Glutamatergic neuron (in vitro differentiated cells): ENCODE measurements at regions not wholly inside any gene's neighbourhood (a gene's known extent, or its start where the extent isn't known, plus 50 kb on each side); places are given as distances from the start of the nearest gene placed in this dataset.

ENCODE experiments used
- DNase-seq: peaks from one replicate; pipeline ENCODE4 v3.0.0; 2022
- H3K27ac Mint-ChIP-seq: one replicate; pipeline ENCODE4 v1.8.0; 2020; ENCODE audit warnings: mild to moderate bottlenecking, mixed read lengths, inconsistent platforms; ENCODE audit not compliant: unreplicated experiment
- H3K27me3 Mint-ChIP-seq: one replicate; pipeline ENCODE4 v1.8.0; 2020; ENCODE audit warnings: mild to moderate bottlenecking, moderate library complexity, mixed read lengths, inconsistent platforms; ENCODE audit not compliant: unreplicated experiment
- H3K36me3 Mint-ChIP-seq: one replicate; pipeline ENCODE4 v1.8.0; 2020; ENCODE audit warnings: mild to moderate bottlenecking, mixed read lengths, inconsistent platforms; ENCODE audit not compliant: unreplicated experiment
- H3K4me1 Mint-ChIP-seq: one replicate; pipeline ENCODE4 v1.8.0; 2020; ENCODE audit warnings: mild to moderate bottlenecking, low read depth, mixed read lengths, inconsistent platforms; ENCODE audit not compliant: unreplicated experiment
- H3K4me3 Mint-ChIP-seq: one replicate; pipeline ENCODE4 v1.8.0; 2020; ENCODE audit warnings: mild to moderate bottlenecking, mixed read lengths, inconsistent platforms; ENCODE audit not compliant: unreplicated experiment
- H3K9me3 Mint-ChIP-seq: one replicate; pipeline ENCODE4 v1.8.0; 2020; ENCODE audit warnings: mild to moderate bottlenecking, moderate library complexity, mixed read lengths, inconsistent platforms; ENCODE audit not compliant: unreplicated experiment
- CTCF ChIP-seq: fragments of 200-600 bp; sonication (generic); IDR thresholded peaks from one replicate; pipeline ENCODE4 v1.5.0; 2021; ENCODE audit not compliant: partially characterized antibody, unreplicated experiment

GRCh38 chr19:31520633-31521032, 171.4 kb upstream of the TSHZ3 start:
- Mint-ChIP-seq H3K36me3 (no peaks in the 10 kb centered on the region), H3K27ac (no peak overlapping the region), H3K27me3 (no peaks in the 10 kb centered on the region), H3K9me3 (peaks cover 2% of the 10 kb centered on the region), H3K4me3 (no peak overlapping the region), H3K4me1 (no peaks in the 10 kb centered on the region)
- DNase-seq = no peak
- TF ChIP-seq CTCF = no peak

- Mint-ChIP-seq H3K27me3 (no peaks in the 10 kb centered on the region), H3K27ac (no peak overlapping the region), H3K4me1 (no peaks in the 10 kb centered on the region), H3K36me3 (no peaks in the 10 kb centered on the region), H3K4me3 (no peak overlapping the region), H3K9me3 (peaks cover 2% of the 10 kb centered on the region)
- no peak for TF ChIP-seq CTCF
- DNase-seq = no peak
These were observed 176.4 kb upstream of the TSHZ3 start for GRCh38 chr19:31525610-31526147.

DNA sequence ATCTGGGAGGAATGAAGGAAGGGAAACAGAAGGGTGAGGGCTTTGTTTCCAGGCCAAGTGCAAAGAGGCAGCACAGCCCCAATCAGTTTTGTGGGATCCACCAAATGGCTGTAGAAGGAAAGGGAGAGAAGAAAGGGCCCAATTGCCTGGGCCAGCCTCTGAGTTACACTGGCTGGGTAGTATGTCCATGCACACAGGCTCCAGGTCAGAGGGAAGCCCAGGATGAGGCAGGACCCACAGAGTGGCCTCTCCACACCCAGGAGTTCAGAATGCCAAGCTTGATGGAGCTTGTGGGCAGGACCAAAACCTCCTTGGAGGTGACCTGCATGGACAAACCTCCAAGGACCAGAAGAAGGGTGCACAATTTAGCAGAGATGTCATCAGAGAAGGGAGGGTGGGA, 178.2 kb upstream of the TSHZ3 start:
- Mint-ChIP-seq H3K36me3 (no peaks in the 10 kb centered on the region), H3K9me3 (no peaks in the 10 kb centered on the region), H3K4me1 (no peaks in the 10 kb centered on the region), H3K27me3 (peaks cover 2% of the 10 kb centered on the region), H3K4me3 (no peak overlapping the region), H3K27ac (no peak overlapping the region)
- TF ChIP-seq CTCF = no peak
- DNase-seq = no peak

DNA sequence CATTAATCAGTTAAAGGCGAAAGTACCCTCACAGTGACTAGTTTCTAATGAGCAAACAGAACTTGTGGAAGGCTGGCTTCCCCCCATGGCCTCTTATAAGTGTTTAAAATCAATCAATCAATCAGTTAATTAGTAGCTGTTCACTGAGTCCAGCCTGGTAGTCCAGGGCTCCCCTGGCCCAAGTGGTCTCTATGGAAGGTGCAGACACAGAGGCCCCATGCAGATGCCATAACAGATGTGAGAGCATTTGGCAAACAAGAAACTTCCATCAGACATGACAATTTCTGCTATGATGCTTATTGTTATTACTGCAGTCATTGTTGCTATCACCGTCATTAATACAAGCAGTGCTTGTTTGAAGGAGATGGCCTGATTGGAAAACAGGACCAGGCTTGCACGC, 179.0 kb upstream of the TSHZ3 start:
- TF ChIP-seq CTCF = no peak
- no peaks in the 10 kb centered on the region for H3K36me3 Mint-ChIP-seq
- no peaks in the 10 kb centered on the region for H3K9me3 Mint-ChIP-seq
- no peak overlapping the region for H3K27ac Mint-ChIP-seq
- DNase-seq = no peak
- no peak overlapping the region for H3K4me3 Mint-ChIP-seq
- H3K27me3 Mint-ChIP-seq = peaks cover 4% of the 10 kb centered on the region
- H3K4me1 Mint-ChIP-seq = no peaks in the 10 kb centered on the region

DNA sequence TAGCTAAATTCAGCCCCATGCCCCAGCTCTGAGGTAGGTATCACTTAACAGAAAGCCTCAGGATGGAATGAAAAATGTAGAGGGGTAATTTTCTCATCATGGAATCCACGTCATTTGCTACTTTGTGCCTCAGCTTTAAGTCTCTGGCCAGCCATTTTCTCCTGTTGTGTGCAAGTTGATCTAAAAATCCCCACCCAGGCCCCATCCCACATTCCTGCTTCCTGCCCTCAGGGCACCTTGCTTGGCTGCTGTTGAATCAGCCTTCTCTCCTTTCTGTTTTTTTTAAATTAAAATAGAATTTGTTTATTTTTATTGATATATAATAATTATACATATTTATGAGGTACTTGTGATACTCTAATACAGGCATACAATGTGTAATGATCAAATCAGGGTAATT, 179.9 kb upstream of the TSHZ3 start:
- no peak for DNase-seq
- no peak for TF ChIP-seq CTCF
- Mint-ChIP-seq H3K36me3 (no peaks in the 10 kb centered on the region), H3K27me3 (peaks cover 4% of the 10 kb centered on the region), H3K4me1 (no peaks in the 10 kb centered on the region), H3K27ac (no peak overlapping the region), H3K4me3 (no peak overlapping the region), H3K9me3 (no peaks in the 10 kb centered on the region)
